Lower lobe of right lung (tissue), 2 donors: ENCODE measurements at regions not wholly inside any gene's neighbourhood (a gene's known extent, or its start where the extent isn't known, plus 50 kb on each side); places are given as distances from the start of the nearest gene placed in this dataset.
A peak's percentile ranks its signal among the peaks of the same experiment; 100 is the strongest.

Experiments
- ATAC-seq, 2 donors: fragments of 200-7000 bp; cut with Tn5 transposase; one replicate each; pipeline ENCODE4 v1.9.1; 2020 to 2022; ENCODE audit warnings: mild to moderate bottlenecking in 2 of 2, moderate library complexity in 2 of 2
- DNase-seq: peaks from one replicate; pipeline ENCODE4 v3.0.0-alpha.2; 2020
- H3K27ac ChIP-seq: fragments of 200-600 bp; one replicate; pipeline ENCODE4 v1.8.0; 2022
- H3K27me3 ChIP-seq: fragments of 200-600 bp; one replicate; pipeline ENCODE4 v1.8.0; 2022; ENCODE audit warnings: low read depth
- H3K36me3 ChIP-seq: fragments of 200-600 bp; one replicate; pipeline ENCODE4 v1.8.0; 2022; ENCODE audit warnings: mild to moderate bottlenecking
- H3K4me1 ChIP-seq: fragments of 200-600 bp; one replicate; pipeline ENCODE4 v1.8.0; 2022
- H3K4me3 ChIP-seq: fragments of 200-600 bp; one replicate; pipeline ENCODE4 v1.8.0; 2022; ENCODE audit warnings: mild to moderate bottlenecking
- H3K9me3 ChIP-seq: fragments of 200-600 bp; one replicate; pipeline ENCODE4 v1.8.0; 2022
- intact Hi-C: fragments of 100-400 bp; cut with DNase I; formaldehyde crosslinking; loops from one replicate; pipeline ENCODE4 v1.11.0; 2022
- TF ChIP-seq, protein P1 (sequence below): fragments of 200-600 bp; IDR thresholded peaks from one replicate; pipeline ENCODE4 v1.8.0; 2022; ENCODE audit warnings: antibody characterized with exemption, mild to moderate bottlenecking
- donor health status: DM: no; HTN: yes; CAD: no; lungs with severe emphysema.

DNA sequence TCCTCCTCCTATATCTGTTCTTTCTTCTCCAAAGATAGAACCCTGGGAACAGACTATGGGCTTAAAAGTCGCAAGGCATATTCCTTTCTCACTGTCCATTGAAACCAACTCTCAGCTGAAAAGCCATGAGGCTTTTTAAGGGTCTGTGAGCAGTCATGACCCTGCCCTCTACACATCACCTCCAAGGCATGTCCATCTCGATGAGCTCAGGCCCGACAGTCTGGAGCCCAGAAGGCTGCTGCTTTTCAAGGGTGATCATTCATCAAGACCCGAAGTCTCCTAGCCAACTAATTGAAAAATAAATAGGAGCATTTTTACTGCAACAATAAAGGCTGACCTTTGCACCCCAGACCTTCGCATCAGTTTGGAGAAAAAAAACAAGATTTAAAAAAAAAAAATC lies 378.8 kb upstream of the NRSN1 start:
- intact Hi-C loops = no loop called here

GRCh38 chr6:23752414-23752813 lies 373.6 kb upstream of the NRSN1 start:
- Histone ChIP-seq H3K27ac (no peak overlapping the region), H3K4me3 (no peak overlapping the region), H3K27me3 (no peaks in the 10 kb centered on the region), H3K4me1 (no peaks in the 10 kb centered on the region), H3K9me3 (no peaks in the 10 kb centered on the region), H3K36me3 (no peaks in the 10 kb centered on the region)
- intact Hi-C loops = no loop called here
- TF ChIP-seq, protein P1, sequence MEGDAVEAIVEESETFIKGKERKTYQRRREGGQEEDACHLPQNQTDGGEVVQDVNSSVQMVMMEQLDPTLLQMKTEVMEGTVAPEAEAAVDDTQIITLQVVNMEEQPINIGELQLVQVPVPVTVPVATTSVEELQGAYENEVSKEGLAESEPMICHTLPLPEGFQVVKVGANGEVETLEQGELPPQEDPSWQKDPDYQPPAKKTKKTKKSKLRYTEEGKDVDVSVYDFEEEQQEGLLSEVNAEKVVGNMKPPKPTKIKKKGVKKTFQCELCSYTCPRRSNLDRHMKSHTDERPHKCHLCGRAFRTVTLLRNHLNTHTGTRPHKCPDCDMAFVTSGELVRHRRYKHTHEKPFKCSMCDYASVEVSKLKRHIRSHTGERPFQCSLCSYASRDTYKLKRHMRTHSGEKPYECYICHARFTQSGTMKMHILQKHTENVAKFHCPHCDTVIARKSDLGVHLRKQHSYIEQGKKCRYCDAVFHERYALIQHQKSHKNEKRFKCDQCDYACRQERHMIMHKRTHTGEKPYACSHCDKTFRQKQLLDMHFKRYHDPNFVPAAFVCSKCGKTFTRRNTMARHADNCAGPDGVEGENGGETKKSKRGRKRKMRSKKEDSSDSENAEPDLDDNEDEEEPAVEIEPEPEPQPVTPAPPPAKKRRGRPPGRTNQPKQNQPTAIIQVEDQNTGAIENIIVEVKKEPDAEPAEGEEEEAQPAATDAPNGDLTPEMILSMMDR = no peak
- DNase-seq = no peak
- ATAC-seq = no peak

More for the DNA sequence above, 378.8 kb upstream of the NRSN1 start:
- ATAC-seq (no peak), DNase-seq (no peak)
- Histone ChIP-seq H3K4me3 (no peak overlapping the region), H3K4me1 (no peaks in the 10 kb centered on the region), H3K9me3 (no peaks in the 10 kb centered on the region), H3K27ac (no peak overlapping the region), H3K27me3 (no peaks in the 10 kb centered on the region), H3K36me3 (no peaks in the 10 kb centered on the region)
- TF ChIP-seq, protein P1 = no peak

DNA sequence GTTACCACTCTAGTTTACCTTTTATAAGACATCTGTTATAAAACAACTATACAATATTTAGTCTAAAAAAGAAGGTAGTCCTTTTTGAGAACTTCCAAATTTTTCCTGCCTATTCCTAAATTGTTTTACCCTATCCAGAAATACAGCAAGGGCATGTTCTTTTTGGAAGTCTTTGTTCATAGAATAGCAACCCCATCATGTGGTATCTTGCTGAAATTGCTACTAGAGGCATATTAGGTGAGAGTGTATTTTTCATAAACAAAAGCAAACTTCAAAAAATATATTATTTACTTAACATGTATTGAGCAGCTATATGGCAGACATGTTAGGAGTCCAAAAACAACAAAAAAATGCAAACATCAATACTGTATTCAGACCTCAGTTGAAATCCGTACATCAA lies 371.8 kb upstream of the NRSN1 start:
- Histone ChIP-seq H3K27ac (no peak overlapping the region), H3K4me1 (no peaks in the 10 kb centered on the region), H3K36me3 (no peaks in the 10 kb centered on the region), H3K9me3 (no peaks in the 10 kb centered on the region), H3K4me3 (no peak overlapping the region), H3K27me3 (no peaks in the 10 kb centered on the region)
- DNase-seq (no peak), ATAC-seq (no peak)
- intact Hi-C loops = no loop called here
- TF ChIP-seq, protein P1 = peak; percentile 15

GRCh38 chr6:23775127-23775526 lies 350.9 kb upstream of the NRSN1 start:
- intact Hi-C loops = no loop called here
- no peak for ATAC-seq
- no peaks in the 10 kb centered on the region for H3K36me3 ChIP-seq
- H3K27me3 ChIP-seq = no peaks in the 10 kb centered on the region
- H3K4me3 ChIP-seq = no peak overlapping the region
- H3K27ac ChIP-seq = no peak overlapping the region
- H3K9me3 ChIP-seq = no peaks in the 10 kb centered on the region
- H3K4me1 ChIP-seq = no peaks in the 10 kb centered on the region
- TF ChIP-seq, protein P1 = no peak
- DNase-seq = no peak

DNA sequence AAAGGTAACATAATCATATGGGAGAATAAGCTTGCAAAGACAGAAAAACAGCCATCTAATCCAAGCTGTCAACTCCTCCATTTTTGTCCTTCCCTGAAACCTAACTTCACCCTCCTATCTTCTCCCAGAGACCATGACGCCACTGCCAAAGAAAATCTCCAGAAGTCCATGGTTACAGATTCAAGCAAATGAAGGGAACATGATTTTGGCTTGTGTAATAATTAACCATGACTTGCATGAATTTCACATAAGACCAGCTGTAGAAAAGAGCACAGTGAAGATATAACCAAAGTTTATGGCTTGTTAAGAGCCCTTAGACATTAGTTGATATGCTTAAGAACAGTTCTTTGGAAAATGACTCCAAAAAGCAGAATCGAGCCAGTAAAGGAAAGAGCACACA lies 342.1 kb upstream of the NRSN1 start:
- ATAC-seq (no peak), DNase-seq (no peak)
- no peak overlapping the region for H3K27ac ChIP-seq
- H3K27me3 ChIP-seq = no peaks in the 10 kb centered on the region
- no peaks in the 10 kb centered on the region for H3K36me3 ChIP-seq
- intact Hi-C loops = no loop called here
- TF ChIP-seq, protein P1 = no peak
- H3K4me1 ChIP-seq = no peaks in the 10 kb centered on the region
- no peak overlapping the region for H3K4me3 ChIP-seq
- H3K9me3 ChIP-seq = no peaks in the 10 kb centered on the region
